H1 (cell line): ENCODE measurements at regions not wholly inside any gene's neighbourhood (a gene's known extent, or its start where the extent isn't known, plus 50 kb on each side); places are given as distances from the start of the nearest gene placed in this dataset.

Experiments used
- ATF3 ChIP-seq: IDR thresholded peaks from 2 replicates; pipeline ENCODE4 v1.6.1; 2011; ENCODE audit warnings: low read depth, mild to moderate bottlenecking, low read length; ENCODE audit not compliant: insufficient read depth
- CHD7 ChIP-seq: fragments of 300-600 bp; sonication (generic); IDR thresholded peaks from 2 replicates; pipeline ENCODE4 v1.7.1; 2012; ENCODE audit warnings: low read length, moderate library complexity, mild to moderate bottlenecking, inconsistent platforms; ENCODE audit not compliant: insufficient replicate concordance
- MAFK ChIP-seq: IDR thresholded peaks from 2 replicates; pipeline ENCODE4 v1.6.1; 2012; ENCODE audit warnings: low read depth, mild to moderate bottlenecking, improper control_type of control experiment, low read length
- NRF1 ChIP-seq: IDR thresholded peaks from 2 replicates; pipeline ENCODE4 v1.6.1; 2011; ENCODE audit warnings: mild to moderate bottlenecking, low read depth, low read length, improper control_type of control experiment
- POLR2AphosphoS5 ChIP-seq: IDR thresholded peaks from 2 replicates; pipeline ENCODE4 v1.6.1; 2011; ENCODE audit warnings: low read depth, low read length
- RFX5 ChIP-seq: IDR thresholded peaks from 2 replicates; pipeline ENCODE4 v1.6.1; 2011; ENCODE audit warnings: low read depth, low read length, improper control_type of control experiment, borderline replicate concordance
- RNF2 ChIP-seq: fragments of 200-900, 300-1000 bp; sonication (generic); IDR thresholded peaks from 2 replicates; pipeline ENCODE4 v1.7.1; 2016; ENCODE audit warnings: borderline replicate concordance, low read depth, mild to moderate bottlenecking, antibody characterized with exemption, low read length; ENCODE audit not compliant: poor library complexity, severe bottlenecking; ENCODE audit errors: missing control alignments
- SUZ12 ChIP-seq: fragments of 200-600 bp; sonication (generic); IDR thresholded peaks from 2 replicates; pipeline ENCODE4 v1.6.1; 2012; ENCODE audit warnings: mild to moderate bottlenecking, inconsistent platforms, low read length, moderate library complexity, mixed read lengths

GRCh38 chr21:28699186-28699585 is 293.5 kb downstream of the LTN1 start (continued):
- TF ChIP-seq CHD7 (no peak), ATF3 (no peak), MAFK (no peak), RNF2 (no peak), POLR2AphosphoS5 (no peak), RFX5 (no peak), NRF1 (no peak), SUZ12 (no peak)
